ENCODE measurements at regions not wholly inside any gene's neighbourhood (a gene's known extent, or its start where the extent isn't known, plus 50 kb on each side); places are given as distances from the start of the nearest gene placed in this dataset.
"Not testable (repeated sequence)": the region's sequence is repeated elsewhere in the genome, so short reads cannot be mapped to it uniquely, and the experiment has no call there.

DNA sequence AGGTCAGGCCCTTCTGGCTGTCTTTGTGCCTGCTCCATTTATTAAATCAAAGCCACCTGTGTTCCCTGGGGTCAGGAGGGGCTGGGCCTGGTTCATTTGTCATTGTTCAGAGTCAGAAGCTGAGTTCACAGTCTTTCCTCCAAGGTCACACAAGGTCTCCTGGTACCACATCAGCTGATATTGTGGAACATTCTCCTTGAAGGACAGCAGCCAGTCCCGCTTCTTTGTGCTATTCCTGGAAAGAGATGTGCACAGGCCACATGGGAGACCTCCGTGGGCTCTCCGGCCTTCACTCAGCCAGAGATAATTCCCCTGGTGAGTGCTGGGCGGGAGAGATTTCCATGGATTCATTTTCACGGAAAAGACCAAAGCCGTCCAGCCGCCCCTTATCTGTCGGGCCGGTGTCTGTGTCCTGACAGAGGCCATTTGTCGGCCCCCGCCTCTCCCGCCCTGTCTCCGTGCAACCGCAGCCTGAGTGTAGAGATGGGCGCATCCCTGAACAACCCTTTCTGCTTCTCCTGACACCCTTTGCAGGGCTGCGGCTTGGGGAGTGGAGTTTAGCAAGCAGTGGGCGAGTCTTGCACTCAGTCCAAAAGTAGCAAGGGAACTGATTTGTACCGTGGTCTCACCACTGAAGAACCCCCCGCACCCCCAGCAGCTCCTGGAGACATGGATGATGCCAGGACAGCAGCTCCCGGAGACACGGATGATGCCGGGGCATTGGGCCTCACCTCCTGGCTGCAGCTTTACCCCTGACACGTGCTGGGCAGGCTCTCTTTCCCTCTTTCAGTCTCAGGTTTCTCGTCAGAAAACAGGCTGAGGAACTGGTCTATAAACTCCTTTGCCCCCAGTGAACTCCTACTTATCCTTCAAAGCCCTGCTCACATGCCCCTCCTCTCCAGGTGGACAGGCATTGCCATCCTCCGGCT is 198.4 kb downstream of the LAT start:
- DNase-seq (ENCODE audit: low read depth in 2 of 2): not testable (repeated sequence)

DNA sequence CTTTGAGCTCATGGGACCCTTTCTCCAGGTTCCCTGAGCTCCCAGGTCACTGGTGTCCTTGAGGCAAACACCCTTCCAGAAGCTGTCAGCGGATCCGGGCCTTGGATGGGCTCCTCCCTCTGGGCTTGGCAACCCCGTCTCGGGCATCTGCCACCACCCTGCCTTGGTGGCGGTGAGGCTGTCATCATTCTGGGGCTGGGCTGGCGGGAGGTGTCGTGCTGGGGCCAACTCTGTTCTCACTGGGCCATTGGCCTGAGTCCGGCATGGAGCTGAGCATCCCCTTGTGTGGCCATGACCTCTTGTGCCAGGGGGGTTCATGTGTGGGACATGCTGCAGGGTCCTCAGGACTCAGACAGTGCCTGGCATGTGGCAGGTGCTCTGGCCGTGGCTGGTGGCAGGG is 197.6 kb downstream of the LAT start:
- no peak for DNase-seq (ENCODE audit: low read depth in 2 of 2)

DNA sequence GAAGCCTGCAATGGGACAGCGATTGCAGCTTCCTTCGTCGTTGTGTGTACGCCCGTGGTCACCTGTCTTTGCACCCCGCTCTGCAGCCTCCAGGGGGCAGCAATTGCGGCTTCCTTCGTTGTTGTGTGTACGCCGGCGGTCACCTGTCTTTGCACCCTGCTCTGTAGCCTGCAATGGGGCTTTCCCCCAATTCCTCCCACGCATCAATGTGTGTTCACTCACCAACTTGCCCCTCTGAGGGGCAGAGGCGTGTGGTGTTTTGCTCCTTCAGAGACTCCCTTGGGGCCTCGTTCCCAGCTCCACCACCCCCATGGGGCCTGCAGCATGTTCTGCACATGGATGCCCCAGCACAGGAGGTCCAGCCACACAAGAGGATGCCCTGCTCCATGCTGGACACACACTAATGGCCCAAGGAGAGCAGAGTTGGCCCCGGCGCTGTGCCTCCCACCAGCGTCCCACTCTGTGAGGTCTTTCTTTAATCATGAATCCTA is 197.1 kb downstream of the LAT start:
- not testable (repeated sequence) for DNase-seq (ENCODE audit: low read depth in 2 of 2)

DNA sequence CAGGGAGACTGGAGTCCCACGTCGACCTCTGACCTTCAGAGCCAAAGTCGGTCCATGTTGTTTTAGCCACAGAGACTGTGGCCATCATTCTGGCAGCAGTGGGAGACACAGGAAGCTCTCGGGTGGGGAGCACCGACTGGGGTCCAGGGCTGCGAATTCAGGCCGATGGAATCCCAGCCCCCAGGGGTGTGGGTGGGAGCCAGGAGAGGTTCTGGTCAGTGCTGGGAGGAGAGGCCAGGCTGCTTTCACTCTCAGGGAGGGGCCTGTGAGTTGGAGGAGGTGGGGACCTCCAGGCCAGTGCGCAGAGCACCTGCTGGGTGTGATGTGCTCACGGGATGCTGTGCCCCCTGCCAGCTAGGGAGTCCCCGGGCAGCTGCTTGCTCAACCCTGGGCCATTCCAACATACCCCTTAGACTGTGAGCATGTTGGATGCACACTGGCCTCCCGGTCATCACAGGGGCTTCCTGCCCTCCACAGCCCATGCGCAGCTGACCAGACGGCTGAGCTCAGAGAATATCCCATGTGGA is 196.5 kb downstream of the LAT start:
- DNase-seq (ENCODE audit: low read depth in 2 of 2): not testable (repeated sequence)

DNA sequence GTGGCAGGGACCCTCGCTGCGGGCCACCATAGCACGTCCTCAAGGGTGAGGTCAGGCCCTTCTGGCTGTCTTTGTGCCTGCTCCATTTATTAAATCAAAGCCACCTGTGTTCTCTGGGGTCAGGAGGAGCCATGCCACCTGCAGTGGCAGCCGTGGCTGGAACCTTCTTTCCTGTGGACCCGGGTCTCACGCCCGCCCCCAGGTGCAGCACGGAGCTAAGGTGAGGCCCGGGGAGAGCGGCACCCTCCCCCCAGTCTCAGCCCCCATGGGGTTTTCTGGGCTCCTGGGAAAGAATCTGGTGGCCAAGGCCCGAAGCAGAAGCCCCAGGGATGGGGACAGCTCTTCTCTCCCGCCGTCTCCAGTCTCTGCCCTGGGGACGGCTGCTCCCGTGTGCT is 195.4 kb downstream of the LAT start:
- not testable (repeated sequence) for DNase-seq (ENCODE audit: low read depth in 2 of 2)

DNA sequence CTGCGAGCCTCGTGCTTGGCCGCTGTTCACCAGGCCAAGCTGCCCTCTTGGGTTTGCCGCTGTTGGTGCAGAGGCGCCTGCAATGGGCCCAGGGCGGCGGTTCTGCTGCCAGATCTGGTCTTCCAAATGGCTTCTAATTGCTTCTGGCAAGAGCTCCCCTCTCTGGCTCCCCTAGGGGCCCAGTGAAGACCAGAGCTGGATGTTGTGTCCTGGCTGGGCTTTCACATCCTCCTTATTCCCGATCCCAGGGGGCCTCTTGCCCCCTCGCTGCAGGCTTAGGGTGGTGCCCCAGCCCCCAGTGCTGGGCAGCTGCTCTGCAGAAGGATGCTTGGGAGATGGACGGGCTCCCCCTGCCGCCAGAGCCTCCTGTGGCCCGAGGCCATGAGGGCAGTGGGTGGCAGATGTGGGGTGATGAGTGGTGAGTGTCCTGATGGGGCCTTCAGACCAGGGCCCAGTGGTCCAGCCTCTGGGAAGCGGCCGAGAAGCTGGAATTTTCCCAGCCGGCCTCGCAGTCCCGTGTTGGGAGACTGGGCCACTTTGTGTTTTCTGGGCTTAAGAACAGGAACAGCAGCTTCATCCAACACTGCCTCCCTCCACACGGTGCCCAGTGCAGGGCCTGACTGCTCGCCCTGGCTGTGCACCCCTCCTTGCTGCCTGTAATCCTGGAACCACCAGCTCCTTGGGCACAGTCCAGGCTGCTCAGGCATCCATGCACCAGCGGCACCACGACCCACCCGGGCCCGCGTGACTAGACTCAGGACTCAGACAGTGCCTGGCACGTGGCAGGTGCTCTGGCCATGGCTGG is 194.8 kb downstream of the LAT start:
- DNase-seq (ENCODE audit: low read depth in 2 of 2): not testable (repeated sequence)

DNA sequence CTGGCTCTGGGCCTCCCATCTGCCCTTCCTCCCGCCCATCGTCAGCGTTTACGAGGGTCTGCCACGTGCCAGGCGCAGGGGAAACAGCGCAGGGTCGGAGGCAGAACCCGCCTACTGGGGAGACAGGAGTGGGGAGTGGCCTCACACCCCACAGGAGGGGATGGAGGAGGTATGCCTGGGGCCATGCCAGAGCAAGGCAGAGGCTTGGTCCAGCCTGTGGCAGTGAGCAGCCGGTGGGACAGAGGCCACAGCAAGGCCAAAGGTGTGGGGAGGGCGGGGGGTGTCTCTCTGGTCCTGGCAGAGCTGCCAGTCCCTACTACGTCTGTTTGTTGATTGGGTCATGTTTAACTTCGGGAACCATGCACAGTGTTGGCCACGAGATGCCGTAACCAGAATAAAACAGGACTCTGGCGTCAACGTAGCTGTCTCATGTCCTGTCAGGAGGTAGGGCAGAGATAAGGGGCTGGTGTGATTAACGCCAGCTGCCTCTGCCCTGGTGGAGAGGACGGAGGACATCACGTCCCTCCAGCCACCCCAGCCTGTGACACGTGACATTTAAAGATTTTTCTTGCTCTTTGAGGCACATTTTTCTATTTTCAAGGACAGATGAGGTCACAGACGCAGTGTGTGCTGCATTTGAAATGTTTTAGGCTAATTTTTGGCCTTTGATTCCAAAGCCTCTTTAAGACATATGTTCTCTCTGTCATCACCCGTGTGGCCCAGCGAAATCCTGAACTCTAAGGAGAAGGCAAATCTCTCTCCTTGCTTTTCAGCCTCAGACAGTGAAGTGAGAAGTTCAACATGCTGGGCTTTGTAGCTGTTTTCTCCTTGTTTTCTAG is 193.3 kb downstream of the LAT start:
- DNase-seq (ENCODE audit: low read depth in 2 of 2): not testable (repeated sequence)

DNA sequence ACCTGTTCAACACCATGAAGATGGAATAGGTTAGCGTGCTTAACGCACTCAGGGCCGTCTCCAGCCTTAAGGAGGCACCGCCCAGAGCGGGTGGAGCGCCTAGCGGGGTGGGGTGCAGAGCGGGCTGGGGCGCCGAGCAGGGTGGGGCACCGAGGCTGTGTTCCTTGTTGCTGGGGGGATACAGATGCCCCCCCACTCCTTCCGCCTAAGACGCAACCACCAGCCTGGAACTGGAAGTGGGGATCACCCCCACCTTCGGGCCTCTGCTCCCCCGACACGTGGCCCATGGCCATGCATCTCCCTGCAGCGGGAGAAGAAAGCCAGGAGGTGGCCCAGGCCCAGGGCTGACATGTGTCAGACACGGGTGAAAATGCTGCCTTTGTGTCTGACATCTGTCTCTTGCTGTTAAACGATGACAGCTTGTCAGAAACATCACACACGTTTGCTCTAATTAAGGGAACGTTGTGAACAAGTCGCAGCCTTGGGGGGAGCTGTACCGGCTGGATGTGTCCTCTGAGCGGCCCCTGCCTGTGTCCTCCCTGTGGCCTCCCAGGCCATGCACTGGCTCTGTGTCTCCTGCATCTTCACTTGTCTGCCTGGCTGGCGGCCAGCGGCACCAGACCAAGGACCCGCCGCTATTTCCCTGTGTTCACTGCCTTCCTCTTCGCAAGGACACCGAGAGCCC is 192.5 kb downstream of the LAT start:
- DNase-seq (ENCODE audit: low read depth in 2 of 2): not testable (repeated sequence)

DNA sequence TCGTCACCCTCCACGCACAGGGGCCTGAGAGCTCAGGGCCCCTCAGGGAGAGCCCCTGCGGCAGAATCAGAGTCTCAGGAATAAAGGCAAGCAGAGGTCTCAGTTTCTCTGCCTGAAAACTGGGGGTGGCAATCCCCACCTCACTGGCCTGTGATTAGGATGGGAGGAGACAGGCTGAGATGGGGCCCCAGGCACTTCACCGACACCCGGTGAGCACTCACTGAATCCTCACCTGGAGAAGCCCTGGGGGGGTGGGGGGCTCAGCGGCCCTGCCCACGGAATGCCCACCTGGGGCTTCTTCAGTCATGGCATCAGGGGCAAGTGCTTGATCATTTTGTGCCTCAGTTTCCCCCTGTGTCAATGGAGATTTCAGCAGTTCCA is 192.0 kb downstream of the LAT start:
- DNase-seq (ENCODE audit: low read depth in 2 of 2): not testable (repeated sequence)

DNA sequence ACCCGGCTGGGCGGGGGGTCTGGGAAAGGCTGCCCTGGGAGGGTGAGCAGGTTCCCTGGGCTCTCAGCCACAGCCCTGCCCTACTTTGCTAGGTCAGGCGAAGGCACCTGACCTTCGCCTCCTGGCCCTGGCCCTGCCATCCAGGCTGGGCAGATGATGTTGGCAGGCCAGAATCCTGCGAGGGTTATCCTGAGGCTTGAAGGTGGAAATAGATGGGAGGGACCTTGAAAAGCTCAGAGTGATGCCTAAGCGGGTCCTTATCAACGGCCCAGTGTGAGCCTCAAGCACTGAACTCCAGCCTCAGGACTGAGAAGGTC is 191.3 kb downstream of the LAT start:
- not testable (repeated sequence) for DNase-seq (ENCODE audit: low read depth in 2 of 2)

DNA sequence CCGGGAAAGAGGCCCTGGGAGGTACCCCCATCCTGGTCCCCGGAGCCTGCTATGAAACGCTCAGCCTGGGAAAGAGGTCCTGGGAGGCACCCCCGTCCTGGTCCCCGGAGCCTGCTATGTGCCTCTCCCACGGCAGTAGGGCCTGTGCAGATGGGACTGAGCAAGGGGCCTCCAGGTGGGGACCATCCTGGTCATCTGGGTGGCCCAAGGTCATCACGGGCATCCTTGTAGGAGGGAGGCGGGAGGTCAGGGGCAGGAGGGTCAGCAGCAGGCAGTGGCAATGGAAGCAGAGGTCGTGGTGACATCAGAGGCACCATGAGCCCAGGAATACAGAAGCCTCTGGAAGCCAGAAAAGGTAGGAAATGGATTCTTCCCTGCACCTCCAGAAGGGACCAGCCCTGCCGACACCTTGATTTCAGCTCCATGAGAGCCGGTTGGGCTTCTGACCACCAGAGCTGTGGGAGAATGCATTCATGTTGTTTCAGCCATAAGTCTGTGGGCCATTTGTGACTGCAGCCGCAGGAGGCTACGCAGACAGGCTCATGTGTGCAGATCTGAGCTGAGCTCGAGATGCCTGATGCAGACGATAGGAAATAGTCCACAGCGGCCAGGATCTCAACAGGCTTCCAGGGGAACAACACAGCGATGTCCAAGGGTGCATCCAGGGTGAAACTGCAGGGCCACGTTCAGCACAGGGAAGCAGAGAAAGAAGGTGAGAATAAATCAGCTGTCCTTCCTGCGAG is 190.7 kb downstream of the LAT start:
- not testable (repeated sequence) for DNase-seq (ENCODE audit: low read depth in 2 of 2)

DNA sequence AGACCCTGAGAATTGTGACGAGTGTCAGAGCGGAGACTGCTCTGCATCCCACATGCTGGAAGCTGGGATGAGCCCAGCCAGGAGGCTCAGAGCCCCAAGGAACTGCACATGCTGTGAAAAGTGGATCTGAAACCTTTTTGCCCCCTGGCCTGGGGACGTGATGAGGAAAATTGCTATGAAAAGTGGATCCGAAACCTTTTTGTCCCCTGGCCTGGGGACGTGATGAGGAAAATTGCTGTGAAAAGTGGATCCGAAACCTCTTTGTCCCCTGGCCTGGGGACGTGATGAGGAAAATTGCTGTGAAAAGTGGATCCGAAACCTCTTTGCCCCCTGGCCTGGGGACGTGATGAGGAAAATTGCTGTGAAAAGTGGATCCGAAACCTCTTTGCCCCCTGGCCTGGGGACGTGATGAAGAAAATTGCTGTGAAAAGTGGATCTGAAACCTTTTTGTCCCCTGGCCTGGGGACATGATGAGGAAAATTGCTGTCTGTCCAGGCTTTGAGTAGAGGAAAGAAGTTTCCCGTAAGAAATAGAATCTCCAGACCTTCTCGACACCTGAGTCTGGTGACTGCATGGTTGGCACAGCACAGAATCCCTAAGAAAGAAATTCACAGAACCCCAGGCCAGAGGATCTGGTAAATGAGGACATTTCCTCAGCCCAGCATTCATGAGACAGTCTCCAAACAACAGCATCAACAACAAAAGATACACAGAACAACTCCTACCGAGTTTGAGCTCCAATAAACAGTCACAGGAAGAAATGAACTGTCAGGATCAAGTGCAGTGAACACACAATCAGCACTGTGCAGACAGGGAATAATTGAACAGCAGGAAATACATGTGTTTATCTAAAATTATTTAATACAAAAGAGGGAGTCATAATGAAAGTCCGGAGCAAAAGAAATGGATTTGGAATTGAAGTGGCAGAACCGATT is 188.8 kb downstream of the LAT start:
- DNase-seq (ENCODE audit: low read depth in 2 of 2): not testable (repeated sequence)

DNA sequence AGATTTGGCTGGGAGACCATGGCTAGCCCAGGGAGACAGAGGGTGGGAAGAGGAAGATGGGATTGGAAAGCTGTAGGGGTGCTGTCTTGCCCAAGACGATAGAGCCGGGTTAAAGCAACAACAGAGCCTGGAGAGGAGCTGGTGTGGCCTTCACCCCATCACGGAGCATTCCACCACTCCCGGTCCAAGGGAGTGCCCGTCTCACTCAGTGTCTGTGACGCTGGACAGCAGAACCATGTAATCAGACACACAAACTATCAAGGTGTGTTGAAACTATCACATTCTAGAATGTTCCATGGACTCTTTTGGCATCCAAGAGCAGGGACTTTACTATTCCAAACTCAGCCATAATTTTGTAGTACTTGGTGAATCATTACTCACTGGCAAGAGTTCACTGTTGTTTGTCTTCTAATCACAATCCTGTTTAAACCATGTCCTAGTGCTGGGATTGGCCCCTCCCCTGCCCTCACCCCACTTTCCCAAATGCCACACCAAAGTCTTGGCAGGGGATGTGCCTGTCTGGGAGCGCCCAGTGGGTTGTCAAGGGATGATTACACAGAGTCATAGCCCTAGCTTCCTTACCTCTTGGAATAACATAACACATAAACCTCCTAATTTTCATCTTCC is 187.4 kb downstream of the LAT start:
- DNase-seq (ENCODE audit: low read depth in 2 of 2): not testable (repeated sequence)

DNA sequence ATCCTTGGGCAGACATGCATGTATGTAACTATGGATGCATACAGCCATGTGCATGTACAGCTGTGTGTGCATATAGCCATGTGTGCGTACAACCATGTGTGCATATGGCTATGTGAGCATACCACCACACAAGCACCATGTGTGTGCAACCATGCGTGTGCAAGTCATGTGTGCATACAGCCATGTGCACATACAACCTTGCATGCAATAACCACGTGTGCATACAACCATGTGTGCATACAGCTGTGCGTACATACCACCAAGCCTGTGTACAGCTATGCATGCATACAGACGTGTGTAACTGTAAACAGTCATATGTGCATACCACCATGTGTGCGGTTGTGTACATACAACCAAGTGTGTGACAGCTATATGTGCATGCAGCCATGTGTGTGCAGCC is 186.4 kb downstream of the LAT start:
- not testable (repeated sequence) for DNase-seq (ENCODE audit: low read depth in 2 of 2)

DNA sequence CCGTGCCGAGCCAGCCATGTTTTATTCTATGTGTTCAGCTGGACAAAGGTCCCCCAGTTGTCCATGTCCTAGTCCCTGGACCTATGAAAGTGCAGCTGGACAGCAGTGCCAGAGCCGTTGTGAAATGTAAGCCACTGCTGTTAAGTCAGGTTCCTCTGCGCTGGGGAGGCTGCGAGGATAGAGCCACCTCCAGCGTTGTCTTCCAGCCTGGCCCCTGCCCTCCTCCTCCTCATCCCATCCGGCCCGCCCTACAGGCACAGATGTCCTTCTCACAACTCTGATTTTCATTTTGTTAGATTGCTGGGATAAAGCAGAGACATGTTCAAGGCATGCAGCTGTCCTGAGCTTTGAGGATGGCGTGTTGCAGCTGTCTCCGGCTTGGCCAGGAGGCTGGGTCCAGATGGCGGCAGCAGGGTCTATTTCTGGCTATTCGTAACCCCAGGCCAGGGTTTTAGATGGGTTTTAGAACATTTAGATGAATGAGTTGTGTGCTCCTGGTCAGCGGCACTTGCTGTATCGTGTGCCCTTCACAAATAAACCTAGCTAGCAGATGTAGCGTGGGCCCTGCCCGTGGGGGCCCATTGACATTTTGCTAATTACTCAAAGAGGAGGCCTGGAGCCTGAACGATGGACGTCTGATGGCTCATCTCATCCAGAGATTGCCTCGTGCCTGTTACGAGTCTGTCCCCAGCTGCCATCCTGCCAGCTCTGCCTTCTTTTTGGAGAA is 185.7 kb downstream of the LAT start:
- not testable (repeated sequence) for DNase-seq (ENCODE audit: low read depth in 2 of 2)

DNA sequence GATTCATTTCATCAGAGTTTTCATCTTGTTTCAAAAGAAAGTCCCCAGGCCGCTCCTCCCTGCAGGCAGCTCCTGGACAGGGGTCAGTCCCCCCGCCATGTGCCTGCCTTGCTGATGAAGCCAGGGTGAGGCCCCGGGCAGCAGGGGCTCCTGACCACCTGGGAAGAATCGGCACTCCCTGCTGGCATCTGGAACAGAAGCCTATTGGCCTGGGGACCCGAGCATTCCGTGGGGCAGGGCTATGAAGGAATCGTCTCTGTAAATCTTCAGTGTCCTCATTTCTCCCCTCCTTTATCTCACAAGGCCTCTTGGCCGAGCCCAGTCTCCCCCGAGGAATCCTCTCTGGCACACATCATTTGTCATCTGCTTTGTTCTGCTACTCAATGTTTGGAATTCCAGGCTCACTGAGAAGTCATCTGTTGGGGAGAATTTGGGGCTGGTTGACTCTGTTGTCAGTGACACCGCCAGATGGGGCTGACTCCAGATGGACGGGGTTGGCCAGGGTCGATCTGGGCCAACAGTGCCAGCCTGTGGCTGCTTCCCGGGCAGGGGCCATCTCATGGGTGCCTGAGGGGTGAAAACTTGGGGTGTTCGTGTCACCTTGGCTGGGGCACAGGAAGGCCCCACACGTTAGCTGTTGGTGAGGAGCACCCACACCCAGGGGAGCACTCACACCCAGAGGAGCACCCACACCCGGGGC is 184.6 kb downstream of the LAT start:
- not testable (repeated sequence) for DNase-seq (ENCODE audit: low read depth in 2 of 2)
